SW480 (cell line): ENCODE measurements at regions not wholly inside any gene's neighbourhood (a gene's known extent, or its start where the extent isn't known, plus 50 kb on each side); places are given as distances from the start of the nearest gene placed in this dataset.
"Not testable (repeated sequence)": the region's sequence is repeated elsewhere in the genome, so short reads cannot be mapped to it uniquely, and the experiment has no call there.

Experiments
- DNase-seq: peaks from one replicate; pipeline ENCODE4 v3.0.0-alpha.2; 2016; ENCODE audit warnings: low spot score

DNA sequence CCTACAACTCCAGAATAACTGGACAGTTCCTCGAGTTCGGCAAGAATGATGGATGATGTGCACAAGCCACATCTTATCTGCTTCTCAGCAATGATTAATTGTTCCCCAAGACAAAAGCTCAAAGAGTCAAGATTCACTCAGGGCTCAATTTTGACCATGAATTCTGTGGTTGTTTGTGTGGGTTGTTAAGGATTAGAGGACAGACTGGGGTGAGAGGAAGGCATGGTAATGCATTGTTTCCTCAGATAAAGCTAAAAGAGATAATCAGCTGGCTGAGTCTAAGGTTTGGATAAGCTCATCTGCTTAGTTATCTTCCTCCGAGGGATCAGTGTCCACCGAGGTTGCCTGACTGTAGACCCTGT, 161.0 kb downstream of the CPEB2 start:
- DNase-seq, result no peak

DNA sequence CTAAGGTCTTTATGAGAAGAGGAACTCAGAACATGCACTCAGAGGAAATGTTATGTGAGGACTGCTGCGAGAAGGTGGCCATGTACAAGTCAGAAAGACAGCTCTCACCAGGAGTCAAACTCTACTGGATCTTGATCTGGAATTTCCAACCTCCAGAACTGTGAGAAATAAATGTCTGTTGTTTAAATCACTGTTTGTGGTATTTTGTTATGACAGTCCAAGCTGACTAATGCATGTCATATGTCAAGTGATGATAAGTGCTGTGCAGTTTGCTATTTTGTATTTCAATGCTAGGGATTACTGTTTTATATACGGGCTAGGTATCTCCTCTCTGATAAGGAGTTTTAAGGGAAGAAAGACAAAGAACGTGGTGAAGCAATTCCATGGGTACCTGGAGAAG, 162.3 kb downstream of the CPEB2 start:
- DNase-seq, result no peak

DNA sequence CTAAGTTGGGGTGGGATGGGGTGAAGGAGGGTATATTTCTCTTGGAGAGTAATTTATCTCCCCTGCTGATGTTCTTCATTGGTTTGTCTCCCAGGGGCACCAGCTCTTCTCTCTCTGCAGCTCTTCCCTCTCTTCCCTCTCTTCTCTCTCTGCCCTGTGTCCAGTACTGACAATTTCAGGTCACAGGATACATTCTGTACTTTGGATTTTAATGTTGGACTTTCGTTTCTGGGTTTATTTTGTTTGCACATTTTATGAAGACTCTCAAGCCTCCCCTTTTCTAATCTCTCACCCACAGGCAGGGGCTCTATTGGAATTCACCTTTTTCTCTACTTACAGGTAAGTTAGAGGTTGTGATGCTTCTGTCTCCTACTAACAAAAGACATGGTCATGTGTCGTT, 165.5 kb downstream of the CPEB2 start:
- no peak for DNase-seq

DNA sequence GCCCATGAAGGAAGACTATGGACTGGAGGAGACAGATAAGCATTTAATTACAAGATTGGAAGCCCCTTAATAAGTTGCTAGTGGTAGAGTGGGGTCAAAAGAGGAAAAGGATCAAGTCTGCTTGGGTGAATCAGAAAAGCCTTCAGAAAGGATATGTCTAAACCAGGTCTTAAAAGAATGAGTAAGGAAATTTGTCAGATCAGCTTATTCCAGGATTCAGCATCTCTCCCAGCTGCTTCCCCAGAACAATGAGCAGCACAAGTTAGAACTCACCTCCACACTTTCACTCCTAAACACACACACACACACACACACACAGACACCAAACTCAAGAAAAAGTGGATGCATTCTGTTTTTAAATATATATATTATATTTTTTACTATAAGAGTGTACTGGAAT, 166.5 kb downstream of the CPEB2 start:
- DNase-seq, result no peak

DNA sequence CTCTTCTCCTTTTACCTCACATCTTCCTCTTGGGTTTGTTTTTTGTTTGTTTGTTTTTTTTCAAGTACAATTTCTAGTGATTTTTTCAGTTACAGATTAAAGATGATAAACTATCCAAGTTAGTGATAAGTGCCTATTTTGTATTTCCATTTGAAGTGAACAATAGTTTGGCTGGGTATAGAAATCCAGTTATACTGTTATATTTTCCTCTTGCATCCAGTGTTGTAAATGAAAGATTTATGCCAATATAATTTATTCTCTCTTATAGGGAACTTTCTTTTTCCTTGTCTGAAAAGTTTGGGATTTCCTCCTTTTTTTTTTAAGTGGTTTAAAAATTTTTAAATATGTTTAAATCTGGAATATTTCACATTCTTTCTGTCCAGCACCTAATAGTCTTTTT, 169.4 kb downstream of the CPEB2 start:
- DNase-seq, result no peak

DNA sequence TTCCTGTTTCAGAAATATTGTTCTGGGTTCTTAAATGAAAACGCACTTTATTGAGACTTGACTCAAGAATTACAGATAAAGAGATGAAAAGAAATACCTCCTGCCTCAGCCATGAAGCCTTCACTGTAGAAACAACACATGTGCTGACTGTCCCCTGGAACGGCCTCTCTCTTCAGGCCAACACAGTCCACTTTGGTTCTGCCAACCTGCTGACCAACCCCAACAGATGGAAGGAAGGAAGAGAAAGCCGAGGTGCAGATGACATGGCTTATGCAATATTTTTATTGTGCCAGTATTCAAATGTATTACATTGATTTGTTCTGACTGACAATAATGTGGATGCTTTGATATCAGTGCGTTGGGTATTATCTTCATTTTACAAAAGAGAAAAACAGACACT, 171.0 kb downstream of the CPEB2 start:
- no peak for DNase-seq

DNA sequence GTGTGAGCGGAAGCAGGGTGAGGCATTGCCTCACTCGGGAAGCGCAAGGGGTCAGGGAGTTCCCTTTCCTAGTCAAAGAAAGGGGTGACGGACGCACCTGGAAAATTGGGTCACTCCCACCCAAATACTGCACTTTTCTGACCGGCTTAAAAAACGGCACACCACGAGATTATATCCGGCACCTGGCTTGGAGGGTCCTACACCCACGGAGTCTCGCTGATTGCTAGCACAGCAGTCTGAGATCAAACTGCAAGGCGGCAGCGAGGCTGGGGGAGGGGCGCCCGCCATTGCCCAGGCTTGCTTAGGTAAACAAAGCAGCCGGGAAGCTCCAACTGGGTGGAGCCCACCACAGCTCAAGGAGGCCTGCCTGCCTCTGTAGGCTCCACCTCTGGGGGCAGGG, 171.9 kb downstream of the CPEB2 start:
- DNase-seq, result not testable (repeated sequence)

DNA sequence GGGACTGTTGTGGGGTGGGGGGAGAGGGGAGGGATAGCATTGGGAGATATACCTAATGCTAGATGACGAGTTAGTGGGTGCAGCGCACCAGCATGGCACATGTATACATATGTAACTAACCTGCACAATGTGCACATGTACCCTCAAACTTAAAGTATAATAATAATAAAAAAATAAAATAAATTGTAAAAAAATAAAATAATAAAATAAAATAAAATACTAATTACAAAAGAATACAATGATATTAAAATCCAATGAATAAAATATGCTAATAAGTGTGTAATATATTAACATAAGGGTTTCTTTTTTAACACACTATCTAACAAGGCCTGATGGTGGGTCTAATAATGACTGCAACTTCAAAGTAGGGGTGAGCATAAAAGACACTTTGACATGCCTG, 177.6 kb downstream of the CPEB2 start:
- DNase-seq, result not testable (repeated sequence)

DNA sequence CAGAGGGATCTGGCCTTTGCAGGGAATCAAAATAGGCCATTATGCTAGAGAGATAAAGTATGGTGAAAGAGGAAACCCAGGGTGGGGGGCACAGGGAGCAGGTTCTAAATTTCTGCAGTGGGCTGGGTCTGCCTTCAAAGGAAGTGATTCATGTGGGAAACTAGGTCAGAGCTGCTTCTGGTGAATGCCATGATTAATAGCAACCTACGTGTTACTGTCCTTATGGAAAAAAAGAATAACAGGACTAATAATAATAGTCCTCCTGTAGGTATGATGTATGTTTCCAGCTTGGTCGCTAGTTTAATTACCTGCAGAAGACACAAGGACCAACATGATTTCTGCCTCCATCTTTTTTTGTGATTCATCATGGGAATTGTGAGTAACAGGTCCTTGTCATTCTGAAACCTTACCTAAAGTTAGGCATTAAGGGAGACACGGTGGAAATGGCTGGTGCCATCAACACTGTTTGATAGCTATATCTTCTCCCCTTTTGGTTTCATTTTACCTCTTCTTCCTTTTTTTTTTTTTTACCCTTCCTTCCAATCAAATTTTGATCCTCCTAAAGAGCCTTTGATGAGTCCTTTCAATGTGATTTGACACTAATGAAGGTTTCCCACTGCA, 180.4 kb downstream of the CPEB2 start:
- no peak for DNase-seq

DNA sequence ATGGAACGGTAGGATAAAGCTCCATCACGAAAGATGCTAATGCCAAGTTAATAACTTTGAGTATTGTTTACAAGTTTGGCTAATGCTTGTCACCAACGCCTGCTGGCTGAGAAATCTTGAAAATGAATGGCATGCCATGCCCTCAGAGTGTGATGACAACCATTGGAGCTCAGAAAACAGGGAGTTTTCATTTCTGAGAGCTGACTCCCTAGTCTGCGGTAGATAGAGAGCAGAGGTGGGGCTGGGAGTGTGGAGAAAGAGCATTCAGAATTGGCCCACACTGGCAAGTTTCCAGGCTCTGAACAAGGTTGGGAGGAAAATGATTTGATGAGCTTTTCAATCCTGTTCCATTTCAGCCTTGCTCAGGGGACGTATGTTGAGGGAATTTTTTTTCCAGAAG, 183.9 kb downstream of the CPEB2 start:
- no peak for DNase-seq

DNA sequence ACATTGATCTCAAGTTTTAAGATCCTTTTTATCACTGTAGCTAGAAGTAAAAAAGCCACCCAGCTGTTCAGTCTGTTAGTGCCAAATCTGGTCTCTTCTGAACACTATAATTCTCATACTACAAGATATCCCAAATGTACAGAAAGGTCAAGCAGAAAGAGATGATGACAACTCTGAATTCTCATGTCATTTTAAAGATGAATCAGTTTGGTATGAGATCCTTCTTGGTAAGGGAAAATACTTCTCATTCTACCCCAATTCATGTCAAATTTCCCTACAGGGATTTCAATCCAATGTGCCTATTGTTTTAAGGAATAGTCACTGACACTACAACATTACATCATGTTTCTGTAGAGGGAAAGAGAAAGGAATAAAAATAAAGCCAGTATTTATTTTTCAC, 184.5 kb downstream of the CPEB2 start:
- no peak for DNase-seq

DNA sequence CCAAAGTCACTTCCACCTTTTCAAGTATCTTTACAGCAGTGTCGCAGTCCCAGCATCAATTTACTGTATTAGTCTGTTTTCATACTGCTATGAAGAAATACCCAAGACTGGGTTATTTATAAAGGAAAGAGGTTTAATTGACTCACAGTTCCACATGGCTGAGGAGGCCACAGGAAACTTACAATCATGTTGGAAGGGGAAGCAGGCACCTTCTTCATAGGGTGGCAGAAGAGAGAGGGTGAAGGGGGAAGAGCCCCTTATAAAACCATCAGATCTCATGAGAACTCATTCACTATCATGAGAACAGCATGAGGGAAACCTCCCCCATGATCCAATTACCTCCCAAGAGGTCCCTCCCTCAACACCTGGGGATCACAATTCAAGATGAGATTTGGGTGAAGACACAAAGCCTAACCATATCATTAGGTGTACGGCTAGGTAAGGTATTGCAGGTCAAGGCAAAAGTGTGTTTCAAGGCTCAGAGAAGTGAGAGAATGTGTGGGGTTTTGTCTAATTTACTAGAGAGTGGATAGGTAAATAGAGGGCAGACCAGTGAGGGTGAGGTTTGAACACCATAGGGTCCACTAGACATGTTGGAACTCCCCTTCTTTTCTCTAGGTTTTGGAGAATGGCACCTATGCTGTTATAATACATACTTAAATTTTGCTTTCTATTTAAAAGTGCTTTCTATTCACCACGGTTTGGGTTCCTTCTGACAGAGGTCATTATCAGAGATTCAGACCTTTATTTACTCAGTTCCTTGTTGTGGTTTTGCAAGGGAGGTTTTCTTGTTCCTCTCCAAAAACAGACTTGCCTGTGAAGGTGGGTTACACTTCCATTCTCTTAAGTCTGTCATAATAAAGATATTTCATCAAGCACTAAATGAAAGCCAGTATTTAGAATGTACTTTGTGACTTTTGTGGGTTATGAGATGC, 186.6 kb downstream of the CPEB2 start:
- DNase-seq, result no peak

DNA sequence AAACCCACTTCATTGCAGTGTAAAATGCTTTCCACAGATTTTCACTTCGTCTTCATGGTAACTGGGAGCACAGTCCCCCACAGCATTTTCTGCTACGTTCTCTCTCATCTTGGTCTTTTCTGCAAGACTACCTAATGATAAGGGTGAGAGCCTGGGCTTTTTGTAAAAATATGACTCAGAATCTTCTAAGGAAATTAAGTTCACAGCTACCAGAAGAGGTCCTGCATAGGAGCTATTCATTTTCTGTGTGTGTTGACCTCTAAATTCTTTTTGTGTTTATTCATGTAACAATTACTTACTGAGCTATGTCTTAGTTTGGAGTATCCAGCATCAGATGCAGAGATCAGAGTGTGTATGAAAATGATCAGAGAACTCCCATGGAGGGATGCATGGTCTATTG, 192.2 kb downstream of the CPEB2 start:
- DNase-seq, result no peak

DNA sequence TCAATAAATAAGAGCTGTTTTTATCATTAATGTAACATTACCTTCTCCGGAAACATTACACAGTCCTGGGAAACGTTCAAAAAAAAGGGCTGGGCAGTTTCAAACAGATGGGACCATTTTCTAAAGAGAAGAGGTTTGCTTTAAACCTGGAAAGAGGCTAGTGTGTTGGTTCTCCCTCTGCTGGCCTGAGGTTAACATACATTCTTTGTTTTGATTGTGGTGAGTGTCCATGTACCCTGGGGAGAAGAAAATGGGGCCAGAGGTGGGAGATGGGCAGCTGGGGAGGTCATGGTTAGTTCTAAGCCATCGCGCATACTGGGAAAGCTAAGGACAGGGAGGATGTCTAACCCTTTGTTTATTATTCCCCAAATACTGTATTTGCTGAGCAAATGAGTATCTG, 194.7 kb downstream of the CPEB2 start:
- peak; percentile 20 for DNase-seq

DNA sequence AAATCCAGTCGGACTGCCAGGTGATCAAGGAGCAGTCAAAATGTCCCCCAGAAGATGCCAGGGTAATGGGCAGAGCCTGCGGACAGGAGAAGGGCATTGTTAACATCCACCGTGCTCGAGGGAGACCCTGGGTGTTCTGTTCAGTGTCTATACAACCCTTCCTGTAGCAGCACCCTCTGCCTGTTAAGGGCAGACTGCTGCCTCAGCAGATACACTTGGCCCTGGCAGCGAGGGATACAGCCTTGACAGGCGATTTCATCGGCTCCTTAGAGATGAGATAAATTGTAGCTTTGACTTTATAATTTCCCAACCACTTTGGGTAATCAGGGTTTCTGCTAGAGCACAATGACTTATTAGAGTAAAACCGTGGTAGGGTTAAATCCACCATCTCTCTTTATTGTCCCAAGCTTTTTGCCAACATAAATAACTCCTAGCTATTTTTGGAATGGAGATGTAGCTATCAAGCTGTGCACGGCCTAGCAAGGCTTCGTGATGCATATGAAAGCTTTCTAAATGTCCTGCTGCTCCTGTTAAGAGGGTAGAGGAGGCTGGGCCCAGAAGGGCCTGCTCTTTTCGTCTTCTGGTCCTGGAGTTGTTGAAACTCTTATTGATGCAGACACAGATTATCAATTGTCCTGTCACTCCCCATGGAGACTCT, 195.9 kb downstream of the CPEB2 start:
- DNase-seq, result no peak

DNA sequence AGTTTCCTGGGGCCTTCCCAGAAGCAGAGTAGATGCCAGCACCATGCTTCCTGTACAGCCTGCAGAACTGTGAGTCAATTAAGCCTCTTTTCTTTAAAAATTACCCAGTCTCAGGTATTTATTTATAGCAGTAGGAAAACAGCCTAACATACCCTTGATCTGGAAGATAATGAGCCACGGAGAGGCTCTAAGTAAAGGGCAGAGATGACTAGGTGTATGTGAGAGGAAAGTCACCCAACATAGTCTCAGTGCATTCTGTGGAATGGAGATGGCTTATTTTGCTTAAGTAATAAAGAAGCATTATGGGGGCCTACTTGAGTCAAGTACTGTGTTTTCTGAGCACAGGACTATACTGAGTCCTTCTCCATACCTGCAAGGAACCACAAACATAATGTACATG, 199.5 kb downstream of the CPEB2 start:
- DNase-seq, result no peak

DNA sequence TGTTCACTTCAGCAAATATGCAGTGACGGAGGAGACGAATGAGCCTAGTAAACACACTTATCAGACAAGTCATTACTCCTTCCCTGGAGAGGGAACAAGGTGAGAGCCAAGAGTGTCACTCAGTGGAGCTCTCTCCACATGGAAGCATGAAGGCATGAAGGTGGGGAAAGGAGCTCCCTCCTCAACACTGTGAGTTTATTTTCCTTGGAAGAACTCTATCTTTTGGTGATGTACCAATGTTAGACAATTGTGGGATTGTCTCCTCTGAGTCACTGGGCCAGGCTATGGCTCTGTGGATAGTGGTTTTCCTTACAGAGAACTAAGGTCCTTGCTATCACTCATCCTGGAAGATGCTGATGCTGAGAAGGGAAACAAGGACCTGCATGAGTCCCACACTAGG, 200.2 kb downstream of the CPEB2 start:
- DNase-seq, result no peak

DNA sequence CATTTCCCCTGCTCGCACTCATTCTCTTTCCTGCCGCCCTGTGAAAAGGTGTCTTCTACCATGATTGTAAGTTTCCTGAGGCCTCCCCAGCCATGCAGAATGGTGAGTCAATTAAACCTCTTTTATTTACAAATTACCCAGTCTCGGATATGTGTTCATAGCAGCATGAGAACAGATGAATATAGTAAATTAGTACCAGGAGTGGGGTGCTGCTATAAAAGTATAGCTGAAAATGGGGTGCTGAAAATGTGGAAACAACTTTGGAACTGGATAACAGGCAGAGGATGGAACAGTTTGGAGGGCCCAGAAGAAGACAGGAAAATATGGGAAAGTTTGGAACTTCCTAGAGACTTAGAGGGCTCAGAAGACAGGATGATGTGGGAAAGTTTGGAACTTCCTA, 204.2 kb downstream of the CPEB2 start:
- not testable (repeated sequence) for DNase-seq

DNA sequence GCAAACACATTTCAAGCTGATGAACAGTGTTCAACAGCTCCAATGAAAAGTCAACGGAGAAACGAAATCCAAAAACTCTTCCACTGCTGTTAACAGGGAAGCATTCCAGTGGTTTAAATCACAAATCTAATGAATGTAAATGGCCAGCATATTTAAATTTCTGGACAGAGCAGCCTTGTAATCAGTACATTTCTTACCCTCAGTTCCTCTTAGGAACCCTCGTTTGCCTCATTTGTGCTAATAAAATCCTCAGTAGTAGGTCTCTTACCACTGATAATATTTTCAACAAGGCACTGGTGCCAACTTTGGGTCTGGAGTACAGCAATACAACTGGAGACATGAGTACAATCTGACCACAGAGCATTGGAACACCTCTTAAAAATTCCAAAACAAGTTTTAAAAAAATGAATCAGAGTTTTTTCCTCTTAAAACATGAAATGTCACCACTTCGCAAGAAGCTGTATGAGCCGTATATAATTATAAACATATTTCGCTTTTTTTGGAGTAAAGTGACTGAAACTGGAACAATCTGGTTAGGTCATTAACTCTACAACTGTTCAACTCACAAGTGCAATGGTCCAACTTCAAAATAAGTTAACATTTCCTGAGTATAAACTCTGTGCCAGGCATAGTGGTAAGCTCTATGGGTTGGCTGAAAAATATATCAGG, 211.2 kb downstream of the CPEB2 start:
- no peak for DNase-seq

DNA sequence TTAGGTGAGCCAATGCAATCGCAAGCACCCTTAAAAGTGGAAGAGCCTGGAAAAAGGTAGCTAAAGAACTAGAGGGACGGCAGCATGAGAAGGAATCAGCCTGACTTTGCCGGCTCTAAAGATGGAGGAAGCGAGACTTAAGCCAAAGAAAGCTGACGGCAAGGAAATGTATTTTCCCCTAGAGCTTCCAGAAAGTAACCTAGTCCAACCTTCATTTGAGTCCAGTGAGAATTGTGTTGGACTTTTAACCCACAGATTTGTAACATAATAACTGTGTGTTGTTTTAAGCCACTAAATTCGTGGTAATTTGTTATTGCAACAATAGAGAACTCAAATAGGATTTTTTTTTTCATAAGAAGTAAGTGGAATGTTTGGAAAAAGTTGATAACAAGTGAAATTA, 212.7 kb upstream of the C1QTNF7 start:
- no peak for DNase-seq

DNA sequence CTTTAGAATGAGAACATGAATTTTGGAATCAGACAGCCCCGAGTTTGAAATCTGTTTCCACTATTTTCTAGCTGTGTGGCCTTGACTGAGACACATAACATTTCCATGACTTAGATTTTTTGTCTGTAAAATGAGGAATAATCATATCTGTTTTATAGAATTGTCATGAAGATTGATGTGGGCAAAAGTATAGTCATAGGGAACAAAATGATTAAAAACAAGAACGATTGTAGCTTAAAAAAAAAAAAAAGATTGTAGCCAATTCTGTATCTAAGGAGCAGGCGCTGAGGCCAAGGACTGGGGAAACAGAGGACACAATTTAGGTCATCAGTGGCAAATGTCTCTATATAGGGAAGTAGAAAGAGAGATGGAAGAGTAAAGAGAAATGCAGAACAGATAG, 201.6 kb upstream of the C1QTNF7 start:
- DNase-seq, result no peak

DNA sequence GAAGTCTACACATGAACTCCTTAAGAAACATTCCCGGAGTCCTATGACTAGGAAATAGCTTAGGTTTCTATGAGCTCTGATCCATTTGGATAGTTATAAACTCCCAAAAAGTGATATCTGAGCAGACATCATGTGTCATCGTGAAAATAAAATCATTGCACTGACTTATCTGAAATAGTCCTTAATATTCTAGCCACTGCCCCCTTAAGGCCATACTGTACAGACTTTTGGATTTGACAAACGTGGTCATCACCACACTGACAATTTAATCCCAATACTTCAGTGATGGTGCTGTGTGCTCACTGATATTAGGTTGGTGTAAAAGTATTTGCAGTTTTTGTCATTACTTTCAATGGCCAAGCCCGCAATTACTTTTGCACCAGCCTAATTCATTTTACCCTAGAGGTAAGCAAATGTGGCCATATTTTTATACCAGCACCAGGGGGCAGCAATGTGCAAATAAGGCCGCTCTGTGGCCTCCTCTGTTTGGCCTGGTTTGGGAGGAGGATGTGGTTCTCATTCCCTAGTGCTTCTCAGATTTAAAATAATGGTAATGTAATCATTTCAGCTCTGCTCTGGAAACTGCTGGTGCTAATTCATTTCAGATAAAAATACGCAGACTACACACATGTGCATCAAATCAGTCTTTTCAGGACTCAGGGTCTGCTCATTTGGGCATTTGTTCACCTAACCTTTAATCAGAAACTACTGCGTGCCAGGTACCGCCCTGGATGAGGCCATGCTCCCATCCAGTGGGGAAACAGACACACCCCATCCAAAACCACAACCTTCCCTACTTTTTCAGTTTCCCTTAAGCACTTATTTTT, 196.4 kb upstream of the C1QTNF7 start:
- peak; percentile 65 for DNase-seq
